B cell (primary cell): ENCODE measurements at regions not wholly inside any gene's neighbourhood (a gene's known extent, or its start where the extent isn't known, plus 50 kb on each side); places are given as distances from the start of the nearest gene placed in this dataset.
"Not testable (repeated sequence)": the region's sequence is repeated elsewhere in the genome, so short reads cannot be mapped to it uniquely, and the experiment has no call there.

Experiments used
- ATAC-seq: fragments of 200-7000 bp; cut with Tn5 transposase; one replicate; pipeline ENCODE4 v1.10.0; 2021; ENCODE audit warnings: low read depth, mild to moderate bottlenecking, moderate number of reproducible peaks, moderate library complexity
- CTCF ChIA-PET: fragments of 350-600 bp; sonication (Branson Sonifier 250); formaldehyde crosslinking; loops from one replicate; lab custom pipeline; 2021; ENCODE audit warnings: antibody characterized with exemption, inconsistent platforms; lab: Charles Lee
- POLR2A ChIA-PET: fragments of 350-600 bp; sonication (Branson Sonifier 250); formaldehyde crosslinking; loops from one replicate; lab custom pipeline; 2021; ENCODE audit warnings: antibody characterized with exemption; lab: Charles Lee
- DNase-seq: peaks from one replicate; pipeline ENCODE4 v3.0.0; 2013
- H2AFZ ChIP-seq: 2 replicates; pipeline ENCODE4 v1.6.1; 2012; ENCODE audit warnings: mild to moderate bottlenecking, low read depth, low read length; ENCODE audit not compliant: insufficient read depth, poor library complexity, severe bottlenecking
- H3K27ac ChIP-seq, 2 donors: 1 replicate in 1 of 2; 2 replicates in 1 of 2; pipeline ENCODE4 v1.5.1; 2012 to 2013; ENCODE audit warnings: low read length in 2 of 2, mild to moderate bottlenecking in 2 of 2, moderate library complexity in 1 of 2
- H3K27me3 ChIP-seq, 4 experiments: fragments of 200-600 bp in 1 of 4; sonication (generic) in 1 of 4; replicated peaks in 1 of 4; 1 replicate in 2 of 4; 2 replicates in 2 of 4; pipeline versions ENCODE4 v1.6.1 to v1.7.0; 2013 to 2016; ENCODE audit warnings: low read length in 3 of 4, mild to moderate bottlenecking in 2 of 4, mixed read lengths in 1 of 4, moderate library complexity in 1 of 4; ENCODE audit not compliant: insufficient read depth in 4 of 4, control insufficient read depth in 3 of 4; ENCODE audit errors: control extremely low read depth in 1 of 4
- H3K36me3 ChIP-seq, 2 experiments: replicated peaks in 1 of 2; 1 replicate in 1 of 2; 2 replicates in 1 of 2; pipeline versions ENCODE4 v1.6.1 to v1.7.1; 2013; ENCODE audit warnings: low read length in 1 of 2; ENCODE audit not compliant: insufficient read depth in 2 of 2, control insufficient read depth in 1 of 2; ENCODE audit errors: control extremely low read depth in 1 of 2, extremely low read depth in 1 of 2
- H3K4me1 ChIP-seq, 2 donors: fragments of 200-600 bp in 1 of 2; sonication (generic) in 1 of 2; 1 replicate in 1 of 2; 2 replicates in 1 of 2; pipeline versions ENCODE4 v1.5.1 to v1.6.1; 2013 to 2017; ENCODE audit warnings: low read length in 2 of 2; ENCODE audit not compliant: control insufficient read depth in 2 of 2, insufficient read depth in 2 of 2
- H3K4me2 ChIP-seq: replicated peaks from 2 replicates; pipeline ENCODE3; 2012; ENCODE audit warnings: mild to moderate bottlenecking, low read depth, low read length; ENCODE audit not compliant: poor library complexity, severe bottlenecking
- H3K4me3 ChIP-seq, 5 experiments: fragments of 200-600 bp in 1 of 5; sonication (generic) in 1 of 5; 1 replicate in 3 of 5; 2 replicates in 2 of 5; pipeline versions ENCODE4 v1.5.1 to v1.7.0; 2011 to 2016; ENCODE audit warnings: low read length in 4 of 5, mild to moderate bottlenecking in 4 of 5, low read depth in 2 of 5, control low read depth in 1 of 5, moderate library complexity in 1 of 5; ENCODE audit not compliant: insufficient read depth in 1 of 5; ENCODE audit errors: control extremely low read depth in 1 of 5, extremely low read depth in 1 of 5
- H3K79me2 ChIP-seq: fragments of 200-600 bp; sonication (generic); one replicate; pipeline ENCODE4 v1.6.0; 2016; ENCODE audit warnings: low read length; ENCODE audit not compliant: control insufficient read depth, insufficient read depth
- H3K9ac ChIP-seq: fragments of 200-600 bp; sonication (generic); 2 replicates; pipeline ENCODE4 v1.6.1; 2017; ENCODE audit warnings: mild to moderate bottlenecking, low read length, moderate library complexity
- H3K9me3 ChIP-seq, 3 donors: one replicate each; pipeline versions ENCODE4 v1.6.1 to v1.7.1; 2013; ENCODE audit warnings: low read length in 2 of 3; ENCODE audit not compliant: control insufficient read depth in 2 of 3, insufficient read depth in 1 of 3; ENCODE audit errors: control extremely low read depth in 1 of 3
- H4K20me1 ChIP-seq: 2 replicates; pipeline ENCODE4 v1.6.0; 2012; ENCODE audit warnings: mild to moderate bottlenecking, low read length; ENCODE audit not compliant: insufficient read depth, control insufficient read depth, poor library complexity, severe bottlenecking
- H3K27ac Mint-ChIP-seq: one replicate; pipeline ENCODE4 v1.8.0; 2021; ENCODE audit warnings: mixed read lengths
- H3K27me3 Mint-ChIP-seq: one replicate; pipeline ENCODE4 v1.8.0; 2021; ENCODE audit warnings: mixed read lengths
- H3K4me1 Mint-ChIP-seq: one replicate; pipeline ENCODE4 v1.8.0; 2021; ENCODE audit warnings: mixed read lengths
- H3K4me3 Mint-ChIP-seq: one replicate; pipeline ENCODE4 v1.8.0; 2021; ENCODE audit warnings: mixed read lengths
- H3K9me3 Mint-ChIP-seq: one replicate; pipeline ENCODE4 v1.8.0; 2022; ENCODE audit warnings: mixed read lengths; ENCODE audit not compliant: insufficient read depth
- CTCF ChIP-seq: fragments of 200-600 bp; IDR thresholded peaks from one replicate; pipeline ENCODE4 v1.8.0; 2022; ENCODE audit warnings: antibody characterized with exemption, mild to moderate bottlenecking
- EZH2 ChIP-seq: IDR thresholded peaks from 2 replicates; pipeline ENCODE4 v1.6.1; 2012; ENCODE audit warnings: borderline replicate concordance, low read depth, mild to moderate bottlenecking, moderate library complexity, low read length; ENCODE audit not compliant: insufficient read depth, poor library complexity, severe bottlenecking
- WGBS: methylation state at CpG from one replicate; pipeline ENCODE4 v1.1.5; 2013; ENCODE audit warnings: missing lambda C conversion rate; ENCODE audit not compliant: insufficient coverage; 5-methylcytosine and 5-hydroxymethylcytosine counted together
- intact Hi-C: fragments of 100-400 bp; cut with micrococcal nuclease; formaldehyde crosslinking; loops from one replicate; pipeline ENCODE4 v1.10.0; 2022

DNA sequence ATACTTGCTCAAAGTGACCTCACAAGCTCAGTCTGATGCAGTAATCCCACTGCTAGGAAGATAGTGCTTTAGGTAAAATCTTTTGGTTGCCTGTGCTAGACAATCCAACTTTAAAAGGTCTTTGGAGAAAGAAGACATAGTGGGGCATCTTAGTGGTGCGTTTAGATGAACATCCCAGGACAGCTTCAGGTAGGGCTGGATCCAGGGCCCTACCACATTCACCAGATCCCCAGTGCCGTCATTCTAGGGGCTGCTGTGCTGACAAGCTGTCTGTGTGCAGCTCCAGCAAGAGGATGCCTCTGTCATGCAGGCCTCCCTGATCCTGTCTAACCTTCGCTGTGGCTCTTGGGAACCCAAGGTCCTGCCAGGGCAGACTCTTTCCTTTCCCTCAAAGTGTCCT is 100.7 kb upstream of the EIF5 start:
- Histone ChIP-seq H3K79me2 (no peaks in the 10 kb centered on the region), H3K27ac (no peak overlapping the region), H3K27me3 (no peaks in the 10 kb centered on the region), H2AFZ (no peak overlapping the region), H3K4me3 (no peak overlapping the region), H3K9me3 (peaks cover 0 to 15% (median 3%) of the 10 kb centered on the region in 3 donors), H4K20me1 (no peaks in the 10 kb centered on the region), H3K4me1 (no peaks in the 10 kb centered on the region), H3K9ac (no peak overlapping the region), H3K4me2 (no peak overlapping the region), H3K36me3 (no peaks in the 10 kb centered on the region)
- Mint-ChIP-seq H3K27me3 (peaks cover 26% of the 10 kb centered on the region), H3K27ac (no peak overlapping the region), H3K9me3 (peaks cover 6% of the 10 kb centered on the region), H3K4me3 (no peak overlapping the region), H3K4me1 (no peaks in the 10 kb centered on the region)
- ChIA-PET POLR2A (no interaction called here), CTCF (no interaction called here)
- DNase-seq = no peak
- 97% methylated on average over 3 of the region's 3 CpGs for WGBS
- intact Hi-C loops = no loop called here
- no peak for ATAC-seq
- no peak for TF ChIP-seq CTCF
- no peak for TF ChIP-seq EZH2

- H3K4me1 Mint-ChIP-seq, ATAC-seq, DNase-seq, H2AFZ ChIP-seq, H3K4me2 ChIP-seq, POLR2A ChIA-PET, H3K27ac ChIP-seq, H3K4me3 ChIP-seq, H3K9ac ChIP-seq, H3K27ac Mint-ChIP-seq, H3K4me1 ChIP-seq, H4K20me1 ChIP-seq, intact Hi-C loops, H3K36me3 ChIP-seq, H3K27me3 ChIP-seq, H3K4me3 Mint-ChIP-seq, H3K79me2 ChIP-seq: not testable (repeated sequence)
- H3K9me3 ChIP-seq = peaks cover 2 to 28% (median 14%) of the 10 kb centered on the region in 3 donors
- CTCF ChIA-PET = interaction anchor here (1.3 kb wide), 1 partner anchor 130 kb away, joined by 4 read pairs; no protein-coding TSS in a partner anchor
- WGBS = 12% methylated on average over 5 of the region's 9 CpGs
- Mint-ChIP-seq H3K9me3 (peaks cover 16% of the 10 kb centered on the region), H3K27me3 (peaks cover 26% of the 10 kb centered on the region)
These were observed 99.2 kb upstream of the EIF5 start for GRCh38 chr14:103234826-103235225.

DNA sequence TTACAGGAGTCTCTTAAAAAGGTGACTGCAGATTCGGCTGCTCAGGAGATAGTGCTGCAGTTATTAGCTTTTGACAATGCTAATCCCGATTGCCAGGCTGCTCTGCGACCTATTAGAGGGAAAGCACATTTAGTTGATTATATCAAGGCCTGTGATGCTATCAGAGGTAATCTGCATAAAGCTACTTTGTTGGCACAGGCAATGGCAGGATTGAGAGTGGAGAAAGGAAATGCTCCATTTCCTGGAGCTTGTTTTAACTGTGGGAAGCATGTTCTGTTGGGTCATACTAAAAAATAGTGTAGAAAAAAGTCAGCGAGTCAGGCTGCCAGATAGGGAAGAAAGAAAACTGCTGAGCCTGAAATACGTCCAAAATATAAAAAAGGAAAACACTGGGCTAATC is 98.5 kb upstream of the EIF5 start:
- peaks cover 16% of the 10 kb centered on the region for H3K9me3 Mint-ChIP-seq
- H3K27me3 ChIP-seq, H3K27ac Mint-ChIP-seq, intact Hi-C loops, H3K4me2 ChIP-seq, POLR2A ChIA-PET, H3K27ac ChIP-seq, H4K20me1 ChIP-seq, H3K4me3 Mint-ChIP-seq, H2AFZ ChIP-seq, DNase-seq, ATAC-seq, H3K4me1 ChIP-seq, H3K4me3 ChIP-seq, H3K79me2 ChIP-seq, H3K4me1 Mint-ChIP-seq, H3K9ac ChIP-seq, H3K36me3 ChIP-seq: not testable (repeated sequence)
- CTCF ChIA-PET = interaction anchor here (1.3 kb wide), 1 partner anchor 130 kb away, joined by 4 read pairs; no protein-coding TSS in a partner anchor
- peaks cover 2 to 35% (median 15%) of the 10 kb centered on the region in 3 donors for H3K9me3 ChIP-seq
- 65% methylated on average over 5 of the region's 5 CpGs for WGBS
- peaks cover 26% of the 10 kb centered on the region for H3K27me3 Mint-ChIP-seq
